Hematopoietic multipotent progenitor cell treated with erythropoietin and hydrocortisone succinate and interleukin-3 and kit ligand, for 6 days (in vitro differentiated cells): ENCODE measurements at regions not wholly inside any gene's neighbourhood (a gene's known extent, or its start where the extent isn't known, plus 50 kb on each side); places are given as distances from the start of the nearest gene placed in this dataset.
A peak's percentile ranks its signal among the peaks of the same experiment; 100 is the strongest.

ENCODE experiments used
- DNase-seq: peaks from one replicate; pipeline ENCODE4 v3.0.0-alpha.2; 2015

DNA sequence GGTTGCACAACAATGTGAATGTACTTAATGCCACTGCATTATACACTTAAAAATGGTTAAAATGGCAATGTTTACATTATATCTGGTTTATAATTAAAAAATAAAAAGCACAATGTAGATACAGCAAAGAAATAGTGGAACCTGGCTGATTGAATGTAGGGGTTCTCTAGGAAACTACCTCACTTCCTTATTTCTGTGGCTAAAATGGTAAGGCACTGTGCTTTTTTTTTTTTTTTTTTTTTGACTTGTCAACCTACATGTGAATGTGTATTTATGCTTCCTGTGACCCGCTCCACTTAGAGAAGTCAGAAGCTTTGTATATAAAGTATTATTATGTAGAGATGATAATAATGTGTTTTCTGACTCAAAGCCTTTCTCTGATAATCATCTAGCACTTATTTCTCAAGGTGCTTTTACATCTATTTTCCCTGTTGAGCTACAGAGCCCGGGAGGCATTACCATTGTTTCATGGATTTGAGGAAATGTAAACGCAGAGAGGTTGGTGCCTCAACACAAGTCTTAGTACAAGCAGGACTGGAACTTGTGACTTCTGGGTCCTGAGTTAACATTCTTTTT lies 55.0 kb downstream of the SOX4 start:
- no peak for DNase-seq

DNA sequence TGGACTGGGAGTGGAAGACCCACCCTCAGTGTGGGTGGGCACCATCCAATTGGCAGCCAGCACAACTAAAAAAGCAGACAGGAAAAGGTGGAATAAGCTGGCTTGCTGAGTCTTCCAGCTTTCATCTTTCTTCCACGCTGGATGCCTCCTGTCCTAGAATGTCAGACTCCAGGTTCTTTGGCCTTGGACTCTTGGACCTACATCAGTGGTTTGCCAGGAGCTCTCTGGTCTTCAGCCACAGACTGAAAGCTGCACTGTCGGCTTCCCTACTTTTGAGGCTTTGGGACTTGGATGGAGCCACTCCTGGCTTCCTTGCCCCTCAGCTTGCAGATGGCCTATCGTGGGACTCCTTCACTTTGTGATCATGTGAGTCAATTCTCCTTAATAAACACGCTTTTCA lies 59.8 kb downstream of the SOX4 start:
- no peak for DNase-seq

DNA sequence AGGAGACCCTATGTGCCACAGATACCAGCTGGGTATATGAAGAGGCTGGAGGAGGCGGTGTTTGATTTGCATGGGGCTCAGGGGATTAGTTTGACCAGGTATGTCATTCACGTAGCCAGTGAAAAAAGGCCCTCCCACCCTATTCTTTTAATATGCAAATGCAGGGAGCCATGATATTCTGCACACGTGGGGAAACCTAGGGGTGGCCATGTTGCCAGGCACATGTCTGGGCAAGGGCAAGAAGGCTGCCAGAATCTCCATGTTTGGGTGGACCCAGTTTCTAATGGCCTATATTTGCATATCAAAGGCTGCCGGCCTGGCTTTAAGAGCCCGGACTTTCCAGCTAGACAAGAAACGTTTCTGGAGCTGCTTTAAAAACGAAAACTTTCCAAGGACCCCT lies 60.4 kb downstream of the SOX4 start:
- no peak for DNase-seq

DNA sequence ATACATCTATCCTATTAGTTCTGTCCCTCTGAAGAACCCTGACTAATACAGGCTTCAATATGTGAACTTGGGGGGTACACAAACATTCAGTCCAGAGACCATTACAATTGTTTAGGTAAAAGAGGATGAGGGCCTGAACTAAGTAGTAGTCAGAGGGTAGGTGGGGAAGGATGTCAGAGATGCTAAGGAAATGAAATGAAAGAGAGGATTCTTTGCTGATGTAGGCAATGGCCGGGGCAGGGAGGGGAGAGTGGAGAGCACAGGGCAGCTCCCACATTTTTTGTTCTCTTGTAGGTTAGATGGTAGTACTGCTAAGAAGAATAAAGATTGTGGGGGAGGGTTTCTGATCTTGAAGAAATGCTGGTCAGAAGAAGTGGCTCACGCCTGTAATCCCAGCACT lies 60.8 kb downstream of the SOX4 start:
- no peak for DNase-seq

DNA sequence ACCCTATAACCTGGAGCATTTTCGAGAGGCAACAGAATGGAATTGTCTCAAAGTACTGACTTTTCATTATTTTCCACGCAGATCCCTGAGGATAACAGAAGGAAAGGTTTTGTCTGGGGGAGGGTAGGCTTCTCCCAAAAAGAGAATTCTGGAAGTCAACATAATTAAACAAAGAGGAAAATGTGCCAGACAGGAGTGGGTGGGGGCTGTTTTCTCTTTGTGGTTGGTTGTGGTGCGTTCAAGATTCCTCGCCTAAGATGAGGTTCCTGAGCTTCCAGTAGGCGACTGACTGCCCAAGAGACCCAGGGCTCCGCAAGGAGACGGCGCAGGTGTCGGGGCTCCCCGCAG lies 70.4 kb downstream of the SOX4 start:
- DNase-seq, result no peak

DNA sequence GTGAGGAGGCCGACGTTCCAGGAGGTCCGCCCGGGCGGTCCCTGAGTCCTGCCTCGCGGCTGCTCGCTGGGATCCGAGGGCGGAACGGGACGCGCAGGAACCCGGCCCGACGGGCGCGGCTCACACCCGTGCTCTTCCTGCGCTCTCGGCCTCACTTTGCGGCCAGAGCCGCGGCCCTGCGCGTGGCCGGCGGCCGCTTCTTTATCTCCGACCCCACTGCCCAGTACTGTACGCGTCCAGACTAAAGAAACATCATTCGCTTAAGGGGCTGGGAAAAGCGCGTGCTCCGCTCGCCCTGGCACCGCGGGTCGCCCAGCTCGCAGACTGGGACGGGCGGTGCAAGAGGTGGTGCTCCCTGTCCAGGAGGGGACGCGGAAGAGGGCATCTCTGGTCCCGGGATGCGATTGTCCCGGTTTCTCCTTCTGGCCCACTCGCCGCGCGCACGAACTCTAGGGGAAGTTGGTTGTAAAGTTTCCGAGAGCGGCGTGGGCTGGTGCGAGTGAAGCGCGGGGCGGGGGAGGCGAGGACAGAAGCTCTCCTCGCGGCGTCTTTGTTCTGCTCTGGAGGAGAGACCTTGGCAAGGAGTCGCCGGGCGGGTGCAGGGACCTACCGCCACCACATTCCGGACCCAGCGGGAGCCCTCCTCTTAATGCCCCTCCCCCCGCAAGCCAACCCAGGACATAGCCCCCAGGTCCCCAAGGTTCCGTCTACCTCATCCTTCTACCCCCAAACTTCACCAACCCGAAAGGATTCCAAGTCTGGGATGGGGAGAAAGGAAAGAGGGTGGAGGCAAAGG lies 71.0 kb downstream of the SOX4 start:
- peak; percentile 34 for DNase-seq

DNA sequence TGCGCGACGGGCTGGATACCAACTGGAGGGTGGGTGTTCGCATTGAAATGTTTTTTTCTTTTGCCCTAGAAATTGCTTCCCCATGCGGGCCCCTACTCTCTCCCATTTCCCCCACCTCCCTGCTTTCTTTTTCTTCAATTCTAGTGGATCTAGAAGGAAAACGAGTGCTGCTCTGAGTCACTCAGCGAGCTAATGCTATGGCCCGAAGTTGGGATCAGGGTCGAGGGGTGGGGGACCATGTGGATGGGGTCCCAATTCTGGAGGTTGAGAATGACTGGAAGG lies 71.5 kb downstream of the SOX4 start:
- DNase-seq, result no peak

DNA sequence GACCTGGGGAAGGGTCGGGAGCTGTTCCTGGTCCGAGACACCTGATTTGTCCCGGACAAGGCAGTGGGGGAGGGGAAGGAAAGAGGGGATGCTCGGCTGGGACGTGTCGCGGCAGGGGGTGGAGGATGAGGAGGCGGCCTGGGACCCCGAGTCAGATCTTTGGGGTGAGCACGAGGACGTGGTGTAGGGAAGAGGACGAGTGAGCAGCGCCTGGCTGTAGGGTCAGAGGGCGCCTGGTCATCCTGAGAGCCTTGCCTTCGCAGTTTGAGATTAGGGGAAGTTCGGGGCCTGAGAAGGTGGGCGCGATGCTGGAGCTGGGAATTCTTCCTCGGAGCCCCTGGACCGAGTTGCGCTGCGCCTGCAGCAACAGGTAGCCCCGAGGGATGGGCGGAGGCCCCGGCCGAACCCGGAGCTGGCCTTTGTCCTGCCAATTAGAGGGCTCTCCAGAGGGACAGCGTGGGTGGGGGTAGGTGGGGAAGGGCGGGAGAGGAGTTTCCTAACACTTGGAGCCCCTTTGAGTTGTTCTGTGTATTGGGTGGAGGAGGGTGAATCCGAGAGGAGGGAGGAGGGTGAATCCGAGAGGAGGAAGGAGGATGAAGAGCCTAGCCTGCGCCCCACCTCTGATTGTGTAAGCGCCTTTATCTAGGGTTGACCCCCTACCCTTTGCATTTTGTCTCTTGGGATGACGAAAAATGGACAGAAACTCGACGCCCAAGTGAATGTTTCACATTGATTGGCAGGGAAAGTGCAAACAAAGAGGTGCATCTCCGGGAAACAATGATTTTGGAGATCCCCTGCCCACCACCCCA lies 72.0 kb downstream of the SOX4 start:
- no peak for DNase-seq

DNA sequence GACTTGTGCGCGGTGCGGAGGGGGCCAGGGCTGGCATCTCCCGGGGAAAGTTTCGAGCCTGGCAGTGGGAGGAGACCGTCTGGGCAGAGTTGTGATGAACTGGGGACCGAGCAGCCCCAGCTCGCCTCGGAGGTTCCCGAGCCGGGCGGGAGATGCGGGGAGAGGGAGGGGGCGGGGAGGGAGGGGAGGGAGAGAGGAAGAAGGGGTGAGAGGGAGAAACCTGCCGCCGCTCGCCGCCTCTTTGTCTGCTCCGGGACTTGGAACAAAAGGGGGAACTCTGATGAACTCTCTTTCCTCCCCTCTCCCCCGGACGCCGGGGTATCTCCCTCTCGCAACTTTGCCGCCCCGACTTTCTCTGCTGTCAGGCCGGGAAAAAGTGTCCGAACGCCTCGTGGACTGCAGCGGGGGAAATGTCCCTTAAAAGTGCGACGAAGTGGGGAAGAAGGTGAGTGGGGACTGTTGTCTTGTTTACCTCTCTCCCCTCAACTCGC lies 72.7 kb downstream of the SOX4 start:
- no peak for DNase-seq

DNA sequence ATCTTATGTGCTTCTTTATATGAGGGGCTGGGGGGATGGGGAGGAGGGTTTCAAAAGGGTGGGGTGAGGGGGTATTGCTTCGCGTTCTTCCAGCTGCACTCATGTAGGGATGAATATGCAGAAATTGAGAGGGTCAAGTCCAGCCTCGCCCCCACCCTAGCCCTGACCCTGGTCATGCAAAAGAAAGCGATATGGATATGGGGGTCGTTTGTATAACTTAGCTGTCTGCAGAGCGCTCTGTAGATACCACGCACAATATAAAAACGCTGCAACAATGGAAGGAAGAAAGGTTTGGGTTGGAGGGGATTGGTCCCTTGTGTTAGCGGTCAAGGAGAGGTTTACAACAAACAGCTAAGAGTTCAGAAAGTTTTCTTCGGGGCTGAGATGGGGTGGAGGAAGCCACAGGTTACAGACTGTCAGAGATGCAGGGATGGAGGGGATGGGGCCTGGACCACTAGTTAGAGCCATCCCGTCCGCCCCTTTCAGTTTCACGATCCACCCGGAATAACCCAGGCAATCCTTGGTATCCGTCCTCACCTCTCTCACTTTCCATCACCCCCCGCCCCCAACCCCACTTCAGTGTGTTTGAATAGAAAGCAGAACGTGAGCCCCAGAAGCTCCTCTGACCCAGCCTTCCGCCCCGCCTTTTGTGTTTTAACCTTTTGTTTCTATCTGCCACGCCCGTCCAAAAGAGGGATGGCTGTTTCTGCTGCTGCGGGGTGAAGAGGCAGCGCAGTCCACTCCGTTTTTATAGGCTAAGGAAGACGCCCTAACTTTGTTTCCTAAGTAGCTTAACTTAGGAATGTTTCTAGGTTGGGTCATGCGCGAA lies 73.5 kb downstream of the SOX4 start:
- DNase-seq, result peak; percentile 30

DNA sequence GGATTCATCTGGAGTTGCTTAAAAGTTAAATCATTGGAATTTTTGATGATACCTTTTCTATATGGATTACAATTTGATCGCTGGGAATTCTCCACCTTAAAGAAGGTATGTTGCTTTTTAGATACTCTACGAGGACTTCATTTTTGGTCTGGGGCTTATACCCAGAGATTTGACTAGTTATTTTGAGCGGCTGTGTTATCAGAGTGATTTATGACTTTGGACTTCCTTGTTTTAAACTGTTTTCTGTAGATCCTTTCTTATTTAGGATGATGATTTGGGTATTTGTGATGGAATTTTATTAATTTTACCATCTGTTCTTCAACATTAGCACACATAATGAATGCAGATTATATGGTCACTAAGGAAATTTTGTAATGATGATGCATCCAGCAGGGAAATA lies 75.2 kb downstream of the SOX4 start:
- DNase-seq, result no peak

DNA sequence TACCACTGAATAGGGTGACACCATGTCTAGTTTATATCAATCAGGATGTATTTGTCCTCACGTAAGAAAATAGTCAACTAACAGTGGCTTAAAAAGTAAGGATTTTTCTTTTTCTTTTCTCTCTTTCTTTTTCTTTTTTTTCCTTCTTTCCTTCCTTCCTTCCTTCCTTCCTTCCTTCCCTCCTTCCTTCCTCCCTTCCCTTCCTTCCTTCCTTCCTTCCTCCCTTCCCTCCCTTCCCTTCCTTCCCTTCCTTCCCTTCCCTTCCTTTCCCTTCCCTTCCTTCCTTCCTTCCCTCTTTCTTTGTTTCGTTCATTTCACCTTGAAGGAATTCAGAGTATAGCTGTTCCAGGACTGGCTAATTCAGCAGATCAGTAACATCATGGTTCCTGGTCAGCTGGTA lies 83.2 kb downstream of the SOX4 start:
- DNase-seq, result no peak

DNA sequence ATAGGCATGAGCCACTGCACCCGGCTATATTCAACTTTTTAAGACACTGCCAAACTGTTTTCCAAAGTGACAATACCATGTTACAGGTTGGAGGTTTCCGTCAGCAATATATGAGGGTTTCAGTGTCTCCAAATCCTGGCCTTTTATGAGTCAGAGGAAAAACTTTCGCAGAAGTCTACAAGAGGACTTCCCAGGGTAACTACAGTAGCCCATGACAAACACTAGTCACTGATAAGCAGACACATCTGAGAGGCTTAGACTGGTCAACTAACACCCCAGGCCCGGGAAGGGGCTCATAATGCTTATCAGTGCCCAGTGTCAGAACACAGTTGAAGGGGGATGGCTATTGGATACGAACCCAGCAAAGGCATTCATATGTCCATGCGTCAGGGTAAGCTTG lies 85.4 kb downstream of the SOX4 start:
- no peak for DNase-seq

DNA sequence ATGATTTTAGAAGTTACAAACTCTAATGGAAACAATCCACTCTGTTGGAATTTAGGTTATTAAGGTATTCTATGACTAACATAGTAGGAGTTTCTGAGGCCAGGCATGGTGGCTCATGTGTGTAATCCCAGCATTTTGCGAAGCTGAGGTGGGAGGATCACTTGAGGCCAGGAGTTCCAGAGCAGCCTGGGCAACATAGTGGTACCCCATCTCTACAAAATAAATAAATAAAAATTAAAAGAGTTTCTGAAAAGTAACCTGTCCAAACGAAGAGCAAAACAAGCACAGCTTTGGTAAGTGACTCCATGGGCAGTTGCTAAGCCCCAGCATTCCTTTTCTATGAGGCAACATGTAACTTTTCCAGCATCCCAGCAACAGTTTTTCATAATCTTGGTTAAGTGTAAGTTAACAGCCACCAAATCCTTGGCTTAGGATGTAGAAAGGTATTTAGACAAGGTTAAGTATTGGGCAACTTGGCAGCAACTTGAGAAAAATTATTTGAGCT lies 86.3 kb downstream of the SOX4 start:
- no peak for DNase-seq

DNA sequence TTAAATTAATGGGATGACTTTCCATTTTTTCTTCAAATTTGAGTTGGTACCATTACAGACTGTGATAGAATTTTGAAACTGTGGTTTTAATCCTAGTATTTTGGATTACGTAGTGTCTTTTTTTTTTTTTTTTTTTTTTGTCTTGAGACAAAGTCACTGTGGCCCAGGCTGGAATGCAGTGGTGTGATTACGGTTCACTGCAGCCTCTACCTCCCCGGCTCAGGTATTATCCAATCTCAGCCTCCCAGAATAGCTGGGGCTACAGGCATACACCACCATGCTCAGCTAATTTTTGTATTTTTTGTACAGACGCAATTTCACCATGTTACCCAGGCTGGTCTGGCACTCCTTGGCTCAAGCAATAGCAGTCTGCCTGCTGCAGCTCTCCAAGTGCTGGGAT lies 87.1 kb downstream of the SOX4 start:
- no peak for DNase-seq

DNA sequence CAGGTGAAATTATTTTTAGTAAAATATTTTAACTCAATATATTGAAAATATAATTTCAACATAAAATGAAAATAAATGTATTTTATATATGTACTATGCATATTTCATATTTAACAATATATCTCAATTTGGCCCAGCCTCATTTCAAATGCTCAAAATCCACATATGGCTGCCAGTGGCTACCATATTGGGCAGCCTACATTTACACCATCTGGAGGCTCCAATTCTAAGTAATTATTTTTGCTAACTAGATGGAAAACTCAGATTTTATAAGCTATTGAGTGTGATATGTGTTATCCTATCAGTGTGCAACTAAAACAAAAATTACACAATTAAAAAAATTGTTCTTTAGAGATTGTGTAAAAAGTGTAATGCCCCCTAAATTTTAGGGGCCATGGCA lies 96.9 kb downstream of the SOX4 start:
- DNase-seq, result no peak

DNA sequence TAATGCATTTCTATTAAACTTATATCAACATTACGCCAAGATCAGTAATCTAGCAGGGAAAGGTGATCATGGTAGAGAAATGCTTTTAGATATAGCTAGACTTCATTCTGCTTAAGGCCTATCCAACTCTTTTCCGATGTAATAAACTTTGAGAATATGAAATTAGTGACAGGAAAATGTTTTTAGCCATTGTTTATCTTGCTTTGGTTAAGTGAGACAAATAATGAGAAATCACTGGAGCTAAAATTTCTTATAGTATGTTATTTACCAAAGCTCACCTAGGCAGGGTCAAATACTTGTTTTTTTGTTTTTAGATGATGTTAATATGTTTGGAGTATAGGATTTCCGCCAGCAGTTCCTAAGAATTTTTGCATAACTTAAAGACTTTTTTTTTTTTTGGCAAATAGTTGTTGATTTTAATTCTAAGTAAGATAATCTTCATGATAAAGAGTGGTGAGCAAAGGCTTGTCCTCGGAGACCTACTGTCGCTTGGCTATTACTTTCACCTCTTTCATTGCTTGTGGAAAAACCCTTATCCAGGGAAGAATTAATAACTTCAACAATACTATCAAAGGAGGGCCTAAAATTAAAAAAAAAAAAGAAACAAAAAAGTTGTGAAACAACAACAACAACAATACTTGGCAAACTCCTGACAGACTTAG lies 98.3 kb downstream of the SOX4 start:
- DNase-seq, result no peak

DNA sequence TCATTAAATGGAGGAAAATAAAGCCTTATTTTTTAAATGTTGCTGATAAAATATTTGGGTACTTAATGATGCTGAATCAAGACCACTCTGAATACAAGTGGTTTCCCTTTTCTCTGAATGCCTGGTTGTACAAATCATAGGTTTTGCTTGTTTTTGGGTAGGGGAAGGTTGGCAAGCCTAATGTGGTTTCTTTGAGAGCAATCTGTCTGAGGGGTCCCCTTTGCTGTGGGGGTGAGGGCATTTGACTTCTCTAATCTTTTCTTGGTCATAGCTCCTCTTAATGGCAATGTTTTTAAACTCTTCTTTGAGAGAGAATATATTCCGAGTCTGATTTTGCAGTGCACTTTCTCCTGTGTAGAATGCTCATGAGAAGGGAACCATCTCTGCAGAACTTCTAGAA lies 99.2 kb downstream of the SOX4 start:
- no peak for DNase-seq

DNA sequence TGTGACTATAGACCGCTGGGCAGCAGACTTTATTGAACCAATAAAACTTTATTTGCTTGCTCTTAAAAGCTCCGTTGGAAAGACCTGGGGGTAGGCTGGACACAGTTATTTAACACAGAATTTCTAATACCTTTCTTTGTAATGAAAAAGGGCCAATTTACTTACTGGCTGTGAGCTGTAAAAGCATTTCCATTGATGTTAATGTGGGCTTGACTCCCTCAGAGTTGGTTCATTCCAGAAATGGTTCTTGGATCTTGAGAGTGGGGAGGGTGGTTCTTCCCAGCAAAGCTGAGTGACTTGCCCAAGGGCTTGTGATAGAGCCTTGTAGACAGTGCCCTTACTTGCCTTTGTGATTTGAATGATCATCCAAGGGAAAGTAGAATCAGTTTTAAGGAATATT lies 100.6 kb downstream of the SOX4 start:
- no peak for DNase-seq

DNA sequence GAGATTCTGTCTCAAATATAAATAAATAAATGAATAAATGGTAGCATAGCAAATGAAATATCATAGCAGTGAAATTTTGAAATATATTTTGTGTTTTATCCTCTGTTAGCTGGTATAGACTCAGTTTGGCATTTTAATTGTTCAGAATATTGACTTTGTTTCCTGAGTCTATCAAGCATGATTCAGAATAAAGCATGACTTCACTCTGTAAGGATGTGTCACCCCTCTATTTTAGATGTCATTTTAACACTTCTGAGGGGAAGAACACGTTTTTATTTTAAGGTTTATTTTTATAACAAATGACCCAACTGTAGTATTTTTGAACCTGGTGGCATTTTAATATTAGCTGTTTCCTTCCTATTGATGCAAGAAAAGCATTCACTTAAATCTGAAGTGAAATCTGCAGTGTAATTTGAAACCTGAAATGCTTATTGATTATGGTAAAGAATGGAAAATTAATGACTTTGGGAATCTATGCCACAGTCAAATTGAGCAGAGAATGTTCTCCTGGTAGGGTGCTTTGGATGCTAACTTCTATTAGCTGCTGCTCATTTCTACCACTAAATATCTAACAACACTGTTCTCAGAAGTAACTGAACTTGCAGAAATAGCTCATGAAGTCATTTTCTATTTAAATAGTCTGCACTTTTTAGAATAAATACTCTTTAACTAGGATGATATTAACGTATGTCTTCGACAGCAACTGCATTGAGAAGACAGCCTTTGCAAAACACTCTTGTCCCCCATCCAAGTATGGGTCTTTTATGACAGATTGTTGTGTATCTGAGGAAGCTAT lies 114.2 kb downstream of the SOX4 start:
- no peak for DNase-seq

DNA sequence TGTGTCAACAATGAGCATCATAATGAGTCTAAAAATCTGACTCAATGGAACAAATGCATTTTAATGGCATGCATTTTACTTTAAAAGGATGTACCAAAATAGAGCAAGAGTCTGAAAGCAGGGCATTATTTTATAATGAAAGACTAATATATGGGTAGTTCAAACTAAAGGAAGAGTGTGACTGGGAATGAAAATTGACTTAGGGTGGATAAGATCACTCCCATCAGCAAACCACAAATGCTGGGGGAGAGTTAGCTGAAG lies 114.7 kb downstream of the SOX4 start:
- DNase-seq, result no peak

DNA sequence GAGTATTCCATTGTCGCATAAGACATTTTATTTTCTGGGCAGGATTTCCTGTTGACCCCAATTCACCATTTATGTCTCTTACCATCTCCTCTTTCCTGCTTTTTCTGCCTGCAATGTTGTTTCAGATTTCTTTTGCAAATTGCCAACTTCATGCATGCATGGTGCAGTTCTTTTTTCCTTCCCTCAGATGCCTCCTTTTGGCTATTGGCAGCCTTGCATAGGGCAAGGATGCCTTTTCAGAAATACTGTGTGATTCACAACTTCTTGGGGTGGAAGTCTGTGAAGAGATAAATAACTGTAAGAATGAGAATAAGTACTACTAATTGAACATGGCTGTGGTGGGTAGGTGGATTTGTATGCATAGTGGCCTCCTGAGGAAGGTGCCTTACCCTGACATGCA lies 116.7 kb downstream of the SOX4 start:
- DNase-seq, result no peak
